ENCODE measurements at regions not wholly inside any gene's neighbourhood (a gene's known extent, or its start where the extent isn't known, plus 50 kb on each side); places are given as distances from the start of the nearest gene placed in this dataset.
A peak's percentile ranks its signal among the peaks of the same experiment; 100 is the strongest.

DNA sequence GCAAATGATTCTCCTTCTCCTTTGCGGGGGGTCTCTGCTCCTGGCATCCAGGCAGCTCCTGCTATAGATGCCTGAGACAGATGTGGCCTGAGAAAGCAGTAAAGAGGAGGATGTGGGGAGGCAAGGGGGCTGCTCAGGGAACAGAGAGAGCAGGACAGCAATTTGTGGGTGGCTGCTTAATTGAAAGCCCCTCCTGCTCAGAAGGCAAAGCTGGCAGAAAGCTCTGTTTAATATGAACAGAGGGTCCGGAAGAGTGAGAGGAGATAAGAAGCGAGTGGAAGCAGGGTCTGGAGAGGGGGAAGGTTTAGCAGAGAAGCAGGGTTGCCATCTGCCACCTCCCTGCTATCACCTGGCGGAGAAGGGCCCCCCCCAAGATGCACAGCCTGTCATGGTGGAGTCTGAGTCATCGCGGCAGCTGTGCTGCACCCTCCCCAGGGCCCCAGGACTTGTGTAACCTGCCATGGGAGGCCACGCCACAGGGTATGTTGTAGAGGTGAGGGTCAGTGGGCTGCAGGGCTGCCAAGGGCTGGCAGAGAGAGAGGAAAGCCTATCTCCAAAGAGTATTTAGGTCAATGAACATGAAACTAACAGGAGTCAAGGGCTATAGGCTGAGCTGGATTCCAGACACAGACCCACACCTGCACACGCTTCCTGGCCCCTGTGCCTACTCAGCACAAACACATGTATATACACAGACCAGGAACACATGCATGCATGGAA lies 1109.8 kb upstream of the AUTS2 start:
- Histone ChIP-seq H3K4me1 (no peaks in the 10 kb centered on the region), H3K4me3 (no peak overlapping the region), H3K27ac (no peak overlapping the region), H3K9me3 (no peaks in the 10 kb centered on the region), H3K27me3 (ENCODE audit: low read depth) (no peaks in the 10 kb centered on the region), H3K36me3 (no peaks in the 10 kb centered on the region)
- intact Hi-C loops (cut with DNase I), result no loop called here
- DNase-seq, result no peak
- TF ChIP-seq, protein P1, sequence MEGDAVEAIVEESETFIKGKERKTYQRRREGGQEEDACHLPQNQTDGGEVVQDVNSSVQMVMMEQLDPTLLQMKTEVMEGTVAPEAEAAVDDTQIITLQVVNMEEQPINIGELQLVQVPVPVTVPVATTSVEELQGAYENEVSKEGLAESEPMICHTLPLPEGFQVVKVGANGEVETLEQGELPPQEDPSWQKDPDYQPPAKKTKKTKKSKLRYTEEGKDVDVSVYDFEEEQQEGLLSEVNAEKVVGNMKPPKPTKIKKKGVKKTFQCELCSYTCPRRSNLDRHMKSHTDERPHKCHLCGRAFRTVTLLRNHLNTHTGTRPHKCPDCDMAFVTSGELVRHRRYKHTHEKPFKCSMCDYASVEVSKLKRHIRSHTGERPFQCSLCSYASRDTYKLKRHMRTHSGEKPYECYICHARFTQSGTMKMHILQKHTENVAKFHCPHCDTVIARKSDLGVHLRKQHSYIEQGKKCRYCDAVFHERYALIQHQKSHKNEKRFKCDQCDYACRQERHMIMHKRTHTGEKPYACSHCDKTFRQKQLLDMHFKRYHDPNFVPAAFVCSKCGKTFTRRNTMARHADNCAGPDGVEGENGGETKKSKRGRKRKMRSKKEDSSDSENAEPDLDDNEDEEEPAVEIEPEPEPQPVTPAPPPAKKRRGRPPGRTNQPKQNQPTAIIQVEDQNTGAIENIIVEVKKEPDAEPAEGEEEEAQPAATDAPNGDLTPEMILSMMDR (IDR thresholded peaks at IDR 0.05), result no peak
- peak in 1 of 2 donors; percentile 27 for ATAC-seq

DNA sequence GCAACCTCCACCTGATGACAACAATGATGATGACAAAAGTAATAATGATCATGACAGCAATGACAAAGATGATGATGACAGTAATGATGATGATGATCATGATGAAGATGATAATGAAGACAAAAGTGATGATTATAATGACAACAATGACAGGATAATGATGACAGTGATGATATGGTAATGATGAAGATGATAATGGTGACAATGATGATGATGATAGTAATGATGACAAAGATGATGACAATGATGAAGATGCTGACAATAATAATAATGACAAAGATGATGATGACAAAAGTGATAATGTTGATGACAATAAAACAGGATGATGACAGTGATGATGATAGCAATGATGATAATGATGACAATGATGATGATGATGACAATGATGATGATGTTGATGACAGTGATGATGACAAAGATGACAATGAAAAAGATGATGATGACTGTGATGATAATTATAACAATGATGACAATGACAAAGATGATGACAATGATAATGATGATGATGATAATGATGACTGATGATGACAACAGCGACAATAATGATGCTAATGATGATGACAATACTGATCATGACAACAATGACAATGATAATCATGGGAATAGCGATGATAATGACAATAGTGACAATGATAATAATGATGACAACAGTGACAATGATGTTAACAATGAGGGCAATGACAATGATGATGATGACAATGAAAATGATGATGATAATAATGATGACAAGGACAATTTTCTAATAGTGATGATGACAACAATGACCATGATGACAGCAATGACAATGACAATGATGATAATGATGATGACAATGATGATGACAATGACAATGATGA lies 1106.5 kb upstream of the AUTS2 start:
- no peak for ATAC-seq
- Histone ChIP-seq H3K36me3 (no peaks in the 10 kb centered on the region), H3K4me3 (no peak overlapping the region), H3K9me3 (no peaks in the 10 kb centered on the region), H3K27ac (no peak overlapping the region), H3K27me3 (ENCODE audit: low read depth) (no peaks in the 10 kb centered on the region), H3K4me1 (no peaks in the 10 kb centered on the region)
- no peak for DNase-seq
- intact Hi-C loops (cut with DNase I), result no loop called here
- TF ChIP-seq, protein P1 (IDR thresholded peaks at IDR 0.05), result no peak

- H3K27ac ChIP-seq, result no peak overlapping the region
- DNase-seq, result no peak
- H3K9me3 ChIP-seq, result no peaks in the 10 kb centered on the region
- H3K4me1 ChIP-seq, result no peaks in the 10 kb centered on the region
- no peaks in the 10 kb centered on the region for H3K36me3 ChIP-seq
- H3K27me3 ChIP-seq (ENCODE audit: low read depth), result no peaks in the 10 kb centered on the region
- TF ChIP-seq, protein P1 (IDR thresholded peaks at IDR 0.05), result no peak
- no peak for ATAC-seq
- H3K4me3 ChIP-seq, result no peak overlapping the region
- intact Hi-C loops (cut with DNase I), result no loop called here
These were observed 1106.0 kb upstream of the AUTS2 start for GRCh38 chr7:68492359-68492690.

DNA sequence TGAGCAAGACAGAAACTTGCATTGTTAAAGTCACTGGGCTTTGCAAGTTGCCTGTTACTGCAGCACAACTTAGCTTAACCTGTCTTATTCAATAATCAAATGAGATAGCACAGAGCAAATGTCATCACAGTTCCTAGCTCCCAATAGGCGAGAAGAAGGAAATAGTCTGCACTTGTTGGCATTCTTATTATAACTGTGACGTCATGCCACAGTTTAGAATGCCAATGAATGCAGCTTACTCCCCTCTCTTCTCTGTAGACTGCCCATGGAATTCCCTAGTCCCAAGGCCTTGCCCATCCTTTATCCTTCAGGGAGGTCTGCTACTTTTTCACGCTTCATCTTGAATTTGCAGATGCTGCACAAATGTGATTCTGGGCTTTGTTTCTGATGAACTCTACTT lies 1094.9 kb upstream of the AUTS2 start:
- Histone ChIP-seq H3K27ac (no peak overlapping the region), H3K36me3 (no peaks in the 10 kb centered on the region), H3K4me1 (no peaks in the 10 kb centered on the region), H3K9me3 (no peaks in the 10 kb centered on the region), H3K4me3 (no peak overlapping the region), H3K27me3 (ENCODE audit: low read depth) (no peaks in the 10 kb centered on the region)
- TF ChIP-seq, protein P1 (IDR thresholded peaks at IDR 0.05), result no peak
- intact Hi-C loops (cut with DNase I), result no loop called here
- no peak for DNase-seq
- ATAC-seq, result no peak

DNA sequence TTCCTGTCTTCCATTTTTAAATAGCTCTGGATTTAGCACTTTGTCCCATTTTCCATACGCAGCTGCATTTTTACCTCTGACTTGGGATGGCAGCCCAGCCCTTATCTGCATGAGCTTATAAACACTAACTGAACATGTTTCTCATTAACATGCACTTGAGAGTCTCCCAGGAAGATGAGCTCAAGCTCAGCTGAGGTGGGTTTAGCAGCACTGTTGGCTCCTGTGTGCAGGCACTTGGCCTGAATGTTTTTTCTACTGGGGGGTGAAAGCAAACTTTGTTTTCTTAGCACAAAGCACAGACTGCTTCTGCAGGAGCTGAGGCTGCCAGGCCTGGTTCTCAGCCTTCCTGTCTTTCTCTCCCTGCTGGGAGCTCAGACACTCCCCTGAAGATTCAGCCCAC lies 1093.6 kb upstream of the AUTS2 start:
- Histone ChIP-seq H3K4me3 (no peak overlapping the region), H3K27ac (no peak overlapping the region), H3K9me3 (peaks cover 8% of the 10 kb centered on the region), H3K4me1 (no peaks in the 10 kb centered on the region), H3K36me3 (no peaks in the 10 kb centered on the region), H3K27me3 (ENCODE audit: low read depth) (no peaks in the 10 kb centered on the region)
- intact Hi-C loops (cut with DNase I), result no loop called here
- DNase-seq, result no peak
- TF ChIP-seq, protein P1 (IDR thresholded peaks at IDR 0.05), result no peak
- no peak for ATAC-seq

All from lower lobe of right lung (tissue), 2 donors.